ENCODE measurements at regions not wholly inside any gene's neighbourhood (a gene's known extent, or its start where the extent isn't known, plus 50 kb on each side); places are given as distances from the start of the nearest gene placed in this dataset.

DNA sequence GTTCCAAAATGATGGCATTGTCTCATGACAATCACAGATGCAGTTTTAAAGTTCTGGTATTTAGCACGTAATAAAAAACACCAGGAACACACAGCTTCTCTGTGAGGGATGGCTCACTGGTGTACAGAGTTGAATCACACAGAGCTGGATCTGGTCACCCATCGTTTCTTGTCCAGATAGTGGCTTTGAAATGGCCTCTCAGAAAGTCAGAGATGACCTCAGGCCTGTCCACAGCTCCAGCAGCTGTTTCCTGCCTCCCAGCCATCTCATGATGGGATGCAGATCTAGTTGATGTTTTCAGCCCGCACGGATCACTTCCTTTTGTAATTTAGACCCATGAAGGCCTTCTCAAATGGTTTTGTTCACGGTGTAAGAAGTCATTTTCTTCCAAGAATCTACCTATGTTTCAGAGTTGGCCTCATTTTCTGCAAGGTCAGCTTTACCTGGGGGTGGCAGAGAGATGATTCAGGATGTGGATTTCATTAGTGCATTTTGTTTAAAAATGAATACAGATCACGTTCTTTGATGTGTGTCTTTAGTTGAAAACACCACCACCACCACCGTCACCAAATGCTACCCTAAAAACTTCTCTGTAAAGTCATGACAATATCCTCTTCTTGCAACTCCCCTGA lies 166.2 kb downstream of the SNX10 start:
- TF ChIP-seq TAF1 (IDR thresholded peaks at IDR 0.05; ENCODE audit: low read depth) (no peak), TCF12 (IDR thresholded peaks at IDR 0.05; ENCODE audit: low read depth) (no peak), NFIC (IDR thresholded peaks at IDR 0.05) (no peak), EGR1 (IDR thresholded peaks at IDR 0.05) (no peak), RAD21 (IDR thresholded peaks at IDR 0.05; ENCODE audit: low read depth) (no peak), ZBTB7A (IDR thresholded peaks at IDR 0.05; ENCODE audit: low read depth) (no peak), CREB1 (IDR thresholded peaks at IDR 0.05; ENCODE audit: low read depth) (no peak), FOXM1 (IDR thresholded peaks at IDR 0.05; ENCODE audit: borderline replicate concordance, low read depth) (no peak), YY1 (IDR thresholded peaks at IDR 0.05; ENCODE audit: low read depth) (no peak), CEBPB (IDR thresholded peaks at IDR 0.05) (no peak), EP300 (IDR thresholded peaks at IDR 0.05; ENCODE audit: borderline replicate concordance) (no peak), TEAD4 (IDR thresholded peaks at IDR 0.05) (no peak)
- TF ChIP-seq, protein P1, sequence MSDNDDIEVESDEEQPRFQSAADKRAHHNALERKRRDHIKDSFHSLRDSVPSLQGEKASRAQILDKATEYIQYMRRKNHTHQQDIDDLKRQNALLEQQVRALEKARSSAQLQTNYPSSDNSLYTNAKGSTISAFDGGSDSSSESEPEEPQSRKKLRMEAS (IDR thresholded peaks at IDR 0.05): no peak
- TF ChIP-seq, protein P2, sequence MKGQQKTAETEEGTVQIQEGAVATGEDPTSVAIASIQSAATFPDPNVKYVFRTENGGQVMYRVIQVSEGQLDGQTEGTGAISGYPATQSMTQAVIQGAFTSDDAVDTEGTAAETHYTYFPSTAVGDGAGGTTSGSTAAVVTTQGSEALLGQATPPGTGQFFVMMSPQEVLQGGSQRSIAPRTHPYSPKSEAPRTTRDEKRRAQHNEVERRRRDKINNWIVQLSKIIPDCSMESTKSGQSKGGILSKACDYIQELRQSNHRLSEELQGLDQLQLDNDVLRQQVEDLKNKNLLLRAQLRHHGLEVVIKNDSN (IDR thresholded peaks at IDR 0.05): no peak
- TF ChIP-seq, protein P3, sequence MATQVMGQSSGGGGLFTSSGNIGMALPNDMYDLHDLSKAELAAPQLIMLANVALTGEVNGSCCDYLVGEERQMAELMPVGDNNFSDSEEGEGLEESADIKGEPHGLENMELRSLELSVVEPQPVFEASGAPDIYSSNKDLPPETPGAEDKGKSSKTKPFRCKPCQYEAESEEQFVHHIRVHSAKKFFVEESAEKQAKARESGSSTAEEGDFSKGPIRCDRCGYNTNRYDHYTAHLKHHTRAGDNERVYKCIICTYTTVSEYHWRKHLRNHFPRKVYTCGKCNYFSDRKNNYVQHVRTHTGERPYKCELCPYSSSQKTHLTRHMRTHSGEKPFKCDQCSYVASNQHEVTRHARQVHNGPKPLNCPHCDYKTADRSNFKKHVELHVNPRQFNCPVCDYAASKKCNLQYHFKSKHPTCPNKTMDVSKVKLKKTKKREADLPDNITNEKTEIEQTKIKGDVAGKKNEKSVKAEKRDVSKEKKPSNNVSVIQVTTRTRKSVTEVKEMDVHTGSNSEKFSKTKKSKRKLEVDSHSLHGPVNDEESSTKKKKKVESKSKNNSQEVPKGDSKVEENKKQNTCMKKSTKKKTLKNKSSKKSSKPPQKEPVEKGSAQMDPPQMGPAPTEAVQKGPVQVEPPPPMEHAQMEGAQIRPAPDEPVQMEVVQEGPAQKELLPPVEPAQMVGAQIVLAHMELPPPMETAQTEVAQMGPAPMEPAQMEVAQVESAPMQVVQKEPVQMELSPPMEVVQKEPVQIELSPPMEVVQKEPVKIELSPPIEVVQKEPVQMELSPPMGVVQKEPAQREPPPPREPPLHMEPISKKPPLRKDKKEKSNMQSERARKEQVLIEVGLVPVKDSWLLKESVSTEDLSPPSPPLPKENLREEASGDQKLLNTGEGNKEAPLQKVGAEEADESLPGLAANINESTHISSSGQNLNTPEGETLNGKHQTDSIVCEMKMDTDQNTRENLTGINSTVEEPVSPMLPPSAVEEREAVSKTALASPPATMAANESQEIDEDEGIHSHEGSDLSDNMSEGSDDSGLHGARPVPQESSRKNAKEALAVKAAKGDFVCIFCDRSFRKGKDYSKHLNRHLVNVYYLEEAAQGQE (IDR thresholded peaks at IDR 0.05; ENCODE audit: low read depth): no peak

DNA sequence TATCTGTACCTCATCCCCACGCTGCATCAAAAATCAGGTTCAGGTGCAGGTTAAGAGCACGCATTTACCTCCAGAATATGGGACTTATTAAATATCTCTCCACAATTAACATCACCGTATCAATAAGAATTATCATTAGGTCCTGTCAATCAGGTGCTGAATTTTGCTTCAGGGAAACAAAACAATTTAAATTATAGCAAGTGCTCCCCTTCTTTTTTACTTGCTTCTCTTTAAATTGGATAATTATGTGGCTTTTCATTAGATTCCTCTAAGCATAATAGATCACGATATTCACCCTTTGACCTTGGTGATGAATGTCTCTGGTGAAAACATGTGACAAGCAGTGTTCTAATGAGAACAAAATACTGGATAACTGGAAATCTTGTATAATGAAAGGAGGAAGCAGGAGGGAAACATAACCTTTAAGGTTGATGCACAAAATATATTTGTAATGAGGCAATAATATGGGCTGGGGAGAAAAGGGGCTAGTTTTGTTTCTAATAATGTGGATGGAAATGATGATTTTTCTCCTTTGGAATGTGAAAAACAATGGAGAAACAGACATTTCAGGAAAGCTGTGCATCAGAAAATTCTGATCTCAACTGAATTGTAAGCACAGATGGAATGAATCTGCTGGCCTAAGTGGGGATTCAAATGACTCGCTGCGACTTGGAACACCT lies 166.9 kb downstream of the SNX10 start:
- TF ChIP-seq, protein P2 (IDR thresholded peaks at IDR 0.05): no peak
- TF ChIP-seq TAF1 (IDR thresholded peaks at IDR 0.05; ENCODE audit: low read depth) (no peak), ZBTB7A (IDR thresholded peaks at IDR 0.05; ENCODE audit: low read depth) (no peak), FOXM1 (IDR thresholded peaks at IDR 0.05; ENCODE audit: borderline replicate concordance, low read depth) (no peak), EP300 (IDR thresholded peaks at IDR 0.05; ENCODE audit: borderline replicate concordance) (no peak), TEAD4 (IDR thresholded peaks at IDR 0.05) (no peak), CEBPB (IDR thresholded peaks at IDR 0.05) (no peak), YY1 (IDR thresholded peaks at IDR 0.05; ENCODE audit: low read depth) (no peak)
- TF ChIP-seq, protein P1 (IDR thresholded peaks at IDR 0.05): no peak

DNA sequence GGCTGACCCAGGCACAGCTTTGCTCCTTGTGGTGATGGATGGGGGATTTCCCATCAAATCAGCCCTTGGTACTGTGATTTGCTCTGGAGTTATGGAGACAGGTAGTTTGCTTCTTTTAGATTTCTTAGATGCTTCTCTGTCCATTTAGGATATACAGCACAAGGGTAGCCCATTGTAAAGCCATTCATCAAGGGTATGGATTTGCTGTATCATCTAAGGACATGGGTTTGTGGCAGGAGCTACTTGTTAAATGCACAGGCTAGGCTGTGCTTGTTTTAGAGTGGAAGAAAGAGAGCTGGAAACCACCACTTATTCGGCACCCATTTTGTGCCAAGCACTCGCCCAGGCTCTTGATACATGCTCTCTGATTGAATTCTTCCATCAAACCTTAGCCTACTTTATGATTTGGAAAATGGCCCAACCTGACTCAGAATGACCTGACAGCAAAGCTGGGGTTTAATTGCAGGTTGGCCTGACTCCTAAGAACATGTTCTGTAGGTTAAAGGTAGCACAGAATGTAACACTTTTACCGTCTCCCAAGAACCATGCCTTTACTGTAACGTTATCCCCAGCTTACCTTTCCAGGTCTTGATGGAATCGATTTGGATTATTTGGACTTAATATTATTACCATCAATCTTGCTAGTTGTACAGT lies 168.0 kb downstream of the SNX10 start:
- TF ChIP-seq TAF1 (IDR thresholded peaks at IDR 0.05; ENCODE audit: low read depth) (no peak), ZBTB7A (IDR thresholded peaks at IDR 0.05; ENCODE audit: low read depth) (no peak), EP300 (IDR thresholded peaks at IDR 0.05; ENCODE audit: borderline replicate concordance) (no peak), NFIC (IDR thresholded peaks at IDR 0.05) (no peak), TEAD4 (IDR thresholded peaks at IDR 0.05) (no peak), TCF12 (IDR thresholded peaks at IDR 0.05; ENCODE audit: low read depth) (no peak), FOXM1 (IDR thresholded peaks at IDR 0.05; ENCODE audit: borderline replicate concordance, low read depth) (no peak), YY1 (IDR thresholded peaks at IDR 0.05; ENCODE audit: low read depth) (no peak), EGR1 (IDR thresholded peaks at IDR 0.05) (no peak), CEBPB (IDR thresholded peaks at IDR 0.05) (no peak), RAD21 (IDR thresholded peaks at IDR 0.05; ENCODE audit: low read depth) (no peak), CREB1 (IDR thresholded peaks at IDR 0.05; ENCODE audit: low read depth) (no peak)
- TF ChIP-seq, protein P2 (IDR thresholded peaks at IDR 0.05): no peak
- TF ChIP-seq, protein P1 (IDR thresholded peaks at IDR 0.05): no peak
- TF ChIP-seq, protein P3 (IDR thresholded peaks at IDR 0.05; ENCODE audit: low read depth): no peak

DNA sequence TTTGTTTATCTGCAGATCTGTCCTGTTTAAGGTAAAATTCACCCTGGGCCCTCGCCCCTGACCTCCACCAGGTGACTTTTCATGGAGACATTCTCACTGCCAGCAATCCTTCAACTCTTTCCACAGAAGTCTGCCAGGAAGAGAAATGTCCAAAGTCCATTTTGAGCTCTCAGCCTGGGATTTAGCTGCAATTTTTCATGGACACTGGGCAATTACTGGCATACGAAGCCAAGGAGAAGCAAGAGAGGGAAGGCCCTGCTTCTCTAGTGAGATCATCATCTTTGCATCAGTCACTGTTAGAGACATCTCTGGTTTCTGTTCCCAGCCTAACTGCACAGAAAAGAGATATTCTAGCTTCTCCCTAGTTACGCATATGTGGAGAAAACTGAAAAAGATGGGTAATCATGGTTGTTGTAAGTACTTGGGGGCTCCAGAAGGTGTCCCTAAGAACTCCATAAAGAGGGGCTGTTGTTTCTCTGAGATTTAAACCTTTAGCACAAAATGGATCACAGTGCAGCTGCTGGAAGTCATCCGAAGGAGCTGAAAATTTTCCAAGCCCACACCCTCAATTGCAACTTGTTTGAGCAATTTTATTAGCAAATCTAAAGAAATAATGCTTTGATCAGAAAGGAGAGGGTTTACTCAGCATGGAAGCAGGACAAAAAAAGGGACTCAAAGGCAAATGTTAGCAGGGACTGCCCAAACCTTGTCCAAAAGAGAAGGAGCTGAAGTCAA lies 168.9 kb downstream of the SNX10 start:
- TF ChIP-seq, protein P1 (IDR thresholded peaks at IDR 0.05): no peak
- TF ChIP-seq CEBPB (IDR thresholded peaks at IDR 0.05): no peak
- no peak for TF ChIP-seq TEAD4 (IDR thresholded peaks at IDR 0.05)
- no peak for TF ChIP-seq RAD21 (IDR thresholded peaks at IDR 0.05; ENCODE audit: low read depth)
- TF ChIP-seq YY1 (IDR thresholded peaks at IDR 0.05; ENCODE audit: low read depth): no peak
- TF ChIP-seq, protein P2 (IDR thresholded peaks at IDR 0.05): no peak
- no peak for TF ChIP-seq CREB1 (IDR thresholded peaks at IDR 0.05; ENCODE audit: low read depth)
- no peak for TF ChIP-seq NFIC (IDR thresholded peaks at IDR 0.05)
- no peak for TF ChIP-seq ZBTB7A (IDR thresholded peaks at IDR 0.05; ENCODE audit: low read depth)
- TF ChIP-seq TAF1 (IDR thresholded peaks at IDR 0.05; ENCODE audit: low read depth): no peak
- no peak for TF ChIP-seq FOXM1 (IDR thresholded peaks at IDR 0.05; ENCODE audit: borderline replicate concordance, low read depth)

Data from Ishikawa (cell line).